NCI-H128 (cell line): ENCODE measurements at regions not wholly inside any gene's neighbourhood (a gene's known extent, or its start where the extent isn't known, plus 50 kb on each side); places are given as distances from the start of the nearest gene placed in this dataset.

Source experiments
- DNase-seq: peaks from one replicate; lab custom pipeline; 2025; ENCODE audit not compliant: unreplicated experiment; lab: John Stamatoyannopoulos, UW

DNA sequence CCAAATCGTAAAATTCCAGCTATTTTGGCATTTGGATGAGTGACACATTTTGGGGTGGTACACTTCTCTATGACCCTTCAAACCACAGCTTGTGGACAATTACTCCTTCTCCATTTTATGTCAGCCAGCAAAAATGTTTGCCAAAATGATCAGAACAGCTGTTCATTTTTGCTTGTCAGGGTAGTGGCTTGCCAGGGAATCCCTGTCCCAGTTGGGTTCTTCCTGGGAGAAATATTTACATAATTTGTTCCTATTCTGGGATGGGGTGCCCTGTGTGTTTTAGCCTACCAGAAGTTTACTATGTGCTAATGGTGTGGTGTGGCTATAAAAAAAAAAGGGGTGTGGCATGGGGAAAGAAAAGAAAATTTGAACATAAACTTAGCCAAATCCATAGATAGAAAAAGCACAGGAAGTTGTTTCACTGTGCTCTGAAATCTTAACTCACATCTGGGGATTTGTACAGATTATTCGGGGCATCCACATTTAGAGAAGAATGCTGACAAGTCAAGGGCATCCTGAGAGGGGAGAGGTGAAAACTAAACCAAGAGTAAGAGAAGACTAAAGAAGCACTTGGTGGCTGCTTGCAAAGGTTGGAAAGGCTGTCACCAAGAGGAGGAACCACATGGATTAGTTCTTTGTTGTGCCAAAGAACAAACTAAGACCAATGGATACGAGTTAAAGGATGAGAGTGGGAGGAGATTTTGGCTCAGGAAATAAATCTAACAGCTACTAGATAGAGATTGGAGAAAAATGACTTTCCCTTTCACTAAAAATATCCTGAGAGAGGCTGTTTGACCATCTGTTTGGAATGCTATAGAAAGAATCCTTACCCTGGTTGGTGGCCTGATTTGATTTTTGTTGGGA is 55.2 kb upstream of the RBM24 start:
- no peak for DNase-seq

DNA sequence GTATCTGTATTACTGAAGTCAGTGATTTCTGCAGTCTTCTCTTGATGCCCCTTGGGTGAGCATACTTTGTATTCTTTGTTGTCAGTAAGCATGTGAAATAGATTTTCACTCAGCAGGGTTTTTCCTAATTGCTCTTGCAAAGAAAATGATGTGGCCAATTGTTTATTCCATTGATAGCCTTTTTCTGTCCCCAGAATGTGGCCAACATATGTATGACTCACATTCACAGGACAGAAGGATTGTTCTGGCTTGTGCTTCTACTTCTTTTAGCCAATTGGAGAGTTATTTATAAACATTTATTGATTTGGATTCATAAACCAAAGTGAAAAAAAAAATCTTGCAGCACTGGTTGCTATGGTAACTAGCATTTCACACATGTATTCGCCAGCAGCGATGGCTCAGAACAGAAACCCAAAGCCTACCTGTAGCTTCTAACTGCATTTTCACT is 54.4 kb upstream of the RBM24 start:
- no peak for DNase-seq

DNA sequence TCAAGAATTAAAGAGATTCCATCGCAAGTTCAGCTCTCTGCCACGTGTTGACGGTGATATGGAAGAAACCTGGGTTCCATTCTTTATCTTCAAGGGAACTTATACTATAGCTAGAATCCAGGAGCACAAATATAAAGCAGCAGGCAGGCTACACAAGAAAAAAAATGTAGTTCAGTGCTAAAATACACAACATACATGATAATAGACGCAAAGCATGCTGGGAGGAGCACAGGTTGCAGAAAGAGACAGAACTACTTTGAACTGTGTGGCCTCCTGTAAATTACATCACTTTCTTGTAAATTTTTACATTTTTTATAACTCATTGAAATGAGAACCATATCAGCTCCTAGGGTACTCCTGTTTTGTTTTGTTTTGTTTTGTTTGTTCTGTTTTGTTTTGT is 53.8 kb upstream of the RBM24 start:
- DNase-seq, result no peak
